ENCODE measurements at regions not wholly inside any gene's neighbourhood (a gene's known extent, or its start where the extent isn't known, plus 50 kb on each side); places are given as distances from the start of the nearest gene placed in this dataset.

DNA sequence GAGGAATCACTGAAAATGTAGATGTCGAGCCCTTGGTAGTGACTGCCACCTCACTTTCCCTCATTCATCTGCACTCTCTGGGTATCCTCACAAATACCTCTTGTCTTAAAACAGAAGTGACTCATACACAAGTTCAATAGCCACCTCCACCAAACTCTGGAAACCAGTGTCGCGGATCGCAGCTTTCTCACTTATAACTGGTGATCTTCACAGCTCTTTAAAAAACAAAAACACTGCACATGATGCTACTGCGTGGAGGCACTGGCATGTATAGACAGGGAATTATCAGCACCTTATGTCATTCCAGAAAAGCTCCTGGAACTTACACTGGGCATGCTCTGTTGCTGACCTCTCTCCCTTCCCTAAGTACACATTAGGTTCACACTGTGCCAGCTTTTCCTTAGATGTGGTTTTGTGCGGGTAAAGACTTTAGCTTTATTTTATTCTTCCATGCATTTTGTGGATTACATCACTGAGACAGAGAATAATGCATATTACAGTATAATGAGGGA lies 425.5 kb upstream of the CADM1 start:
- H3K4me2 ChIP-seq = no peak overlapping the region
- no peaks in the 10 kb centered on the region for H3K9me3 ChIP-seq

DNA sequence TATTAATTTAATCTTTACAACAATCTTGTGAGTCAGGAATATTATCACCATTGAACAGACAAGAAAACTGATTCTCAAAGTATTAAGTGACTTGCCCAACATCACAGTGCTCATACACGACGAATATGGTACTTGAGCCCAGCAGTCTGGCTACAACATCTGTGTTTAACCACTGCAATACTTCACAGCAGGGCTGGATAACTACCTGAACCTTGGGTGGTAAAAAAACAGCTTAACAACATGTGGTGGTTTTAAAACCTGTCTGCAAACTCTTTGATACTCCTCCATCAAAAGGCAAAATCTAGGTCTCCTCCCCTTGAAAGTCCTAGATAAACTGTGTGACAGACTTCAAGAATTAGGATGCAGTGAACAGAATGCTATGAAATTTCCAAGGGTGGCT lies 424.6 kb upstream of the CADM1 start:
- Histone ChIP-seq H3K27me3 (ENCODE audit: insufficient read depth) (no peaks in the 10 kb centered on the region), H3K4me1 (ENCODE audit: control insufficient read depth in 1 of 2, insufficient read depth in 2 of 2, low read depth in 1 of 2, low read length in 1 of 2) (peaks cover 0 to 25% of the 10 kb centered on the region in 2 experiments; a peak in 2 of 4 replicates), H3F3A (replicated peaks; ENCODE audit: insufficient read depth) (no peaks in the 10 kb centered on the region), H3K36me3 (replicated peaks in 1 of 2; ENCODE audit: control insufficient read depth in 1 of 2, insufficient read depth in 2 of 2, low read length in 1 of 2) (no peaks in the 10 kb centered on the region), H3K4me3 (ENCODE audit: low read depth in 2 of 2, low read length in 1 of 2) (no peak overlapping the region), H4K20me1 (ENCODE audit: insufficient read depth) (no peaks in the 10 kb centered on the region), H3K4me2 (no peak overlapping the region), H3K9me3 (no peaks in the 10 kb centered on the region), H3K9me2 (no peaks in the 10 kb centered on the region), H3K79me2 (ENCODE audit: insufficient read depth) (no peaks in the 10 kb centered on the region), H3K27ac (ENCODE audit: low read depth in 2 of 2, low read length in 1 of 2) (no peak overlapping the region), H3K9ac (no peak overlapping the region), H2AFZ (ENCODE audit: low read depth) (no peak overlapping the region)
- no peak for TF ChIP-seq EP300 (IDR thresholded peaks at IDR 0.05; ENCODE audit: borderline replicate concordance in 1 of 2, low read depth in 1 of 2, low read length in 1 of 2)
- TF ChIP-seq TEAD4 (IDR thresholded peaks at IDR 0.05; ENCODE audit: borderline replicate concordance, insufficient read depth) = no peak
- TF ChIP-seq, protein P1, sequence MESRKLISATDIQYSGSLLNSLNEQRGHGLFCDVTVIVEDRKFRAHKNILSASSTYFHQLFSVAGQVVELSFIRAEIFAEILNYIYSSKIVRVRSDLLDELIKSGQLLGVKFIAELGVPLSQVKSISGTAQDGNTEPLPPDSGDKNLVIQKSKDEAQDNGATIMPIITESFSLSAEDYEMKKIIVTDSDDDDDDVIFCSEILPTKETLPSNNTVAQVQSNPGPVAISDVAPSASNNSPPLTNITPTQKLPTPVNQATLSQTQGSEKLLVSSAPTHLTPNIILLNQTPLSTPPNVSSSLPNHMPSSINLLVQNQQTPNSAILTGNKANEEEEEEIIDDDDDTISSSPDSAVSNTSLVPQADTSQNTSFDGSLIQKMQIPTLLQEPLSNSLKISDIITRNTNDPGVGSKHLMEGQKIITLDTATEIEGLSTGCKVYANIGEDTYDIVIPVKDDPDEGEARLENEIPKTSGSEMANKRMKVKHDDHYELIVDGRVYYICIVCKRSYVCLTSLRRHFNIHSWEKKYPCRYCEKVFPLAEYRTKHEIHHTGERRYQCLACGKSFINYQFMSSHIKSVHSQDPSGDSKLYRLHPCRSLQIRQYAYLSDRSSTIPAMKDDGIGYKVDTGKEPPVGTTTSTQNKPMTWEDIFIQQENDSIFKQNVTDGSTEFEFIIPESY (IDR thresholded peaks at IDR 0.05; ENCODE audit: borderline replicate concordance, low read depth) = no peak
- no peak for TF ChIP-seq FOSL2 (IDR thresholded peaks at IDR 0.05; ENCODE audit: borderline replicate concordance, low read depth)
- POLR2A ChIA-PET = no interaction called here
- WGBS (ENCODE audit: low lambda C conversion rate) = 30% methylated on average over 2 of the region's 2 CpGs
- DNase-seq = no peak
- CTCF ChIA-PET = interaction anchor here (1.1 to 2.1 kb wide), 3 partner anchors 12 to 22 kb away, joined by 3 to 7 read pairs (median 4); no protein-coding TSS in a partner anchor

More for the DNA sequence above, 425.5 kb upstream of the CADM1 start:
- Histone ChIP-seq H4K20me1 (ENCODE audit: insufficient read depth) (no peaks in the 10 kb centered on the region), H3K79me2 (ENCODE audit: insufficient read depth) (no peaks in the 10 kb centered on the region), H3K4me1 (ENCODE audit: control insufficient read depth in 1 of 2, insufficient read depth in 2 of 2, low read depth in 1 of 2, low read length in 1 of 2) (peaks cover 0 to 25% of the 10 kb centered on the region in 2 experiments; a peak in 2 of 4 replicates), H3K36me3 (replicated peaks in 1 of 2; ENCODE audit: control insufficient read depth in 1 of 2, insufficient read depth in 2 of 2, low read length in 1 of 2) (no peaks in the 10 kb centered on the region), H3K27me3 (ENCODE audit: insufficient read depth) (no peaks in the 10 kb centered on the region), H3K27ac (ENCODE audit: low read depth in 2 of 2, low read length in 1 of 2) (no peak overlapping the region), H3F3A (replicated peaks; ENCODE audit: insufficient read depth) (no peaks in the 10 kb centered on the region), H2AFZ (ENCODE audit: low read depth) (no peak overlapping the region), H3K9ac (no peak overlapping the region), H3K4me3 (ENCODE audit: low read depth in 2 of 2, low read length in 1 of 2) (no peak overlapping the region), H3K9me2 (no peaks in the 10 kb centered on the region)
- POLR2A ChIA-PET = interaction anchor here (1.5 kb wide), 1 partner anchor 10 kb away, joined by 3 read pairs; no protein-coding TSS in a partner anchor
- CTCF ChIA-PET = interaction anchor here (0.6 to 2.1 kb wide), 9 partner anchors 9 to 1133 kb away, joined by 3 to 7 read pairs (median 4); no protein-coding TSS in a partner anchor
- TF ChIP-seq SIN3A (IDR thresholded peaks at IDR 0.05; ENCODE audit: borderline replicate concordance, low read depth, low read length) (no peak), CHD2 (IDR thresholded peaks at IDR 0.05; ENCODE audit: low read length, partially characterized antibody) (no peak), MXI1 (IDR thresholded peaks at IDR 0.05; ENCODE audit: low read depth, low read length) (no peak), SMC3 (IDR thresholded peaks at IDR 0.05; ENCODE audit: low read depth, low read length) (no peak), JUND (IDR thresholded peaks at IDR 0.05) (no peak), FOXM1 (IDR thresholded peaks at IDR 0.05; ENCODE audit: low read depth) (no peak), RAD21 (IDR thresholded peaks at IDR 0.05; ENCODE audit: low read length) (no peak), NFIC (IDR thresholded peaks at IDR 0.05; ENCODE audit: borderline replicate concordance) (no peak), TEAD4 (IDR thresholded peaks at IDR 0.05; ENCODE audit: borderline replicate concordance, insufficient read depth) (no peak), GATA2 (CRISPR knock-in tag; IDR thresholded peaks at IDR 0.05) (no peak)
- TF ChIP-seq, protein P2, sequence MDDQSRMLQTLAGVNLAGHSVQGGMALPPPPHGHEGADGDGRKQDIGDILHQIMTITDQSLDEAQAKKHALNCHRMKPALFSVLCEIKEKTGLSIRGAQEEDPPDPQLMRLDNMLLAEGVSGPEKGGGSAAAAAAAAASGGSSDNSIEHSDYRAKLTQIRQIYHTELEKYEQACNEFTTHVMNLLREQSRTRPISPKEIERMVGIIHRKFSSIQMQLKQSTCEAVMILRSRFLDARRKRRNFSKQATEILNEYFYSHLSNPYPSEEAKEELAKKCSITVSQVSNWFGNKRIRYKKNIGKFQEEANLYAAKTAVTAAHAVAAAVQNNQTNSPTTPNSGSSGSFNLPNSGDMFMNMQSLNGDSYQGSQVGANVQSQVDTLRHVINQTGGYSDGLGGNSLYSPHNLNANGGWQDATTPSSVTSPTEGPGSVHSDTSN (IDR thresholded peaks at IDR 0.05) = no peak
- TF ChIP-seq, protein P3, sequence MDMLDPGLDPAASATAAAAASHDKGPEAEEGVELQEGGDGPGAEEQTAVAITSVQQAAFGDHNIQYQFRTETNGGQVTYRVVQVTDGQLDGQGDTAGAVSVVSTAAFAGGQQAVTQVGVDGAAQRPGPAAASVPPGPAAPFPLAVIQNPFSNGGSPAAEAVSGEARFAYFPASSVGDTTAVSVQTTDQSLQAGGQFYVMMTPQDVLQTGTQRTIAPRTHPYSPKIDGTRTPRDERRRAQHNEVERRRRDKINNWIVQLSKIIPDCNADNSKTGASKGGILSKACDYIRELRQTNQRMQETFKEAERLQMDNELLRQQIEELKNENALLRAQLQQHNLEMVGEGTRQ (IDR thresholded peaks at IDR 0.05; ENCODE audit: borderline replicate concordance, low read depth, low read length) = no peak
- TF ChIP-seq, protein P1 (IDR thresholded peaks at IDR 0.05; ENCODE audit: borderline replicate concordance, low read depth) = no peak
- DNase-seq = no peak
- WGBS (ENCODE audit: low lambda C conversion rate) = 60% methylated on average over 6 of the region's 6 CpGs

Data from SK-N-SH (cell line).